ENCODE measurements at regions not wholly inside any gene's neighbourhood (a gene's known extent, or its start where the extent isn't known, plus 50 kb on each side); places are given as distances from the start of the nearest gene placed in this dataset.

GRCh38 chr6:143616741-143617140, 61.0 kb upstream of the PHACTR2 start:
- Histone ChIP-seq H3K27ac (no peak overlapping the region), H3K9me2 (ENCODE audit: insufficient read depth) (no peaks in the 10 kb centered on the region; the same call in 1 of the 2 replicates), H3K9ac (no peak overlapping the region), H3K4me2 (ENCODE audit: unreplicated experiment) (no peak overlapping the region), H2AFZ (no peak overlapping the region), H3K9me3 (ENCODE audit: low read depth) (no peaks in the 10 kb centered on the region), H3F3A (ENCODE audit: insufficient read depth) (peaks cover 4% of the 10 kb centered on the region), H3K27me3 (replicated peaks; ENCODE audit: insufficient read depth) (no peaks in the 10 kb centered on the region), H3K36me3 (ENCODE audit: low read depth) (no peaks in the 10 kb centered on the region), H3K79me2 (ENCODE audit: insufficient read depth) (no peaks in the 10 kb centered on the region), H3K4me3 (no peak overlapping the region), H4K20me1 (ENCODE audit: insufficient read depth) (no peaks in the 10 kb centered on the region), H3K4me1 (ENCODE audit: insufficient read depth) (peaks cover 9% of the 10 kb centered on the region)
- no peak for DNase-seq
- no peak for TF ChIP-seq EZH2phosphoT487 (IDR thresholded peaks at IDR 0.05; ENCODE audit: insufficient read depth, low read depth)
- TF ChIP-seq EZH2 (IDR thresholded peaks at IDR 0.05; ENCODE audit: insufficient read depth, poor library complexity, severe bottlenecking) = no peak
- in situ Hi-C loops (cut with MboI) = no loop called here
- WGBS, 2 experiments (ENCODE audit: low coverage in 1 of 2, low lambda C conversion rate in 2 of 2, missing lambda C conversion rate in 2 of 2) = 92 to 93% methylated on average over 7 of the region's 7 CpGs

- Histone ChIP-seq H3F3A (ENCODE audit: insufficient read depth) (no peaks in the 10 kb centered on the region), H3K9ac (no peak overlapping the region), H3K27ac (no peak overlapping the region), H3K4me2 (ENCODE audit: unreplicated experiment) (no peak overlapping the region), H3K9me2 (ENCODE audit: insufficient read depth) (no peaks in the 10 kb centered on the region), H4K20me1 (ENCODE audit: insufficient read depth) (no peaks in the 10 kb centered on the region), H2AFZ (no peak overlapping the region), H3K79me2 (ENCODE audit: insufficient read depth) (no peaks in the 10 kb centered on the region), H3K4me1 (ENCODE audit: insufficient read depth) (peaks cover 7% of the 10 kb centered on the region; the same call in 1 of the 2 replicates), H3K9me3 (ENCODE audit: low read depth) (no peaks in the 10 kb centered on the region), H3K27me3 (replicated peaks; ENCODE audit: insufficient read depth) (no peaks in the 10 kb centered on the region), H3K4me3 (no peak overlapping the region), H3K36me3 (ENCODE audit: low read depth) (no peaks in the 10 kb centered on the region)
- TF ChIP-seq EZH2 (IDR thresholded peaks at IDR 0.05; ENCODE audit: insufficient read depth, poor library complexity, severe bottlenecking) (no peak), EZH2phosphoT487 (IDR thresholded peaks at IDR 0.05; ENCODE audit: insufficient read depth, low read depth) (no peak)
- WGBS, 2 experiments (ENCODE audit: low coverage in 1 of 2, low lambda C conversion rate in 2 of 2, missing lambda C conversion rate in 2 of 2) = 90 to 96% methylated on average over 1 of the region's 1 CpG
- DNase-seq = no peak
- in situ Hi-C loops (cut with MboI) = no loop called here
Observed at GRCh38 chr6:143615785-143616184, 62.0 kb upstream of the PHACTR2 start.

GRCh38 chr6:143614235-143614634, 63.5 kb upstream of the PHACTR2 start:
- H2AFZ ChIP-seq = 0 out of 2 replicates have a peak overlapping the region, but pooled peaks have one; percentile 7

GRCh38 chr6:143613749-143614148, 64.0 kb upstream of the PHACTR2 start:
- in situ Hi-C loops (cut with MboI) = no loop called here
- no peak for DNase-seq

More at GRCh38 chr6:143614235-143614634, 63.5 kb upstream of the PHACTR2 start:
- peaks cover 3% of the 10 kb centered on the region for H3K4me1 ChIP-seq (ENCODE audit: insufficient read depth)
- no peak overlapping the region for H3K4me2 ChIP-seq (ENCODE audit: unreplicated experiment)
- no peaks in the 10 kb centered on the region for H4K20me1 ChIP-seq (ENCODE audit: insufficient read depth)
- no peaks in the 10 kb centered on the region for H3K36me3 ChIP-seq (ENCODE audit: low read depth)
- no peaks in the 10 kb centered on the region for H3K27me3 ChIP-seq (replicated peaks; ENCODE audit: insufficient read depth)
- no peak overlapping the region for H3K4me3 ChIP-seq
- no peaks in the 10 kb centered on the region for H3K9me2 ChIP-seq (ENCODE audit: insufficient read depth)
- H3K9me3 ChIP-seq (ENCODE audit: low read depth) = no peaks in the 10 kb centered on the region
- H3F3A ChIP-seq (ENCODE audit: insufficient read depth) = no peaks in the 10 kb centered on the region
- no peak overlapping the region for H3K27ac ChIP-seq
- 57 to 77% methylated on average over 1 of the region's 1 CpG for WGBS, 2 experiments (ENCODE audit: low coverage in 1 of 2, low lambda C conversion rate in 2 of 2, missing lambda C conversion rate in 2 of 2)
- TF ChIP-seq EZH2phosphoT487 (IDR thresholded peaks at IDR 0.05; ENCODE audit: insufficient read depth, low read depth) (no peak), EZH2 (IDR thresholded peaks at IDR 0.05; ENCODE audit: insufficient read depth, poor library complexity, severe bottlenecking) (no peak)
- no peaks in the 10 kb centered on the region for H3K79me2 ChIP-seq (ENCODE audit: insufficient read depth)
- DNase-seq = no peak
- H3K9ac ChIP-seq = no peak overlapping the region
- in situ Hi-C loops (cut with MboI) = no loop called here

DNA sequence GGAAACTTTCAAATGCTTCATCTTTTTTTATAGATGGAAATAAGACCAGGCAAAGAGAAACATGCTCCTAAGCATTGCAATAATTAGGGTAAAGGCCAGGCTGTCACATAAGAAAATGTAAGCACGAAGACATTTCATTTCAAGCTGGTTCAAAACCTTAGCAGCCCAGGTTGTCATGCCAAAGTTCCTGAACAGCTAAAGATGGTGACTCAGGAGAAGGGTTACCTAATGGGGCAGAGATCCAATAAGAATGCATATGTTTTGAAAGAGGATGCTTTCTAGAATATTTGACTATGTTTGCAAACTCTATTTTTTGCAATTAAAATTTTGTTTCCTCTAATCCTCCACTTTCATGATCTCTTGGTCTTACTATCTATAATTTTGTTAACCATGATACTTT, 65.6 kb upstream of the PHACTR2 start:
- in situ Hi-C loops (cut with MboI) = no loop called here
- peak; percentile 20 for DNase-seq
- H3K4me1 ChIP-seq (ENCODE audit: insufficient read depth) = peaks cover 3% of the 10 kb centered on the region

More at GRCh38 chr6:143613749-143614148, 64.0 kb upstream of the PHACTR2 start:
- TF ChIP-seq EZH2phosphoT487 (IDR thresholded peaks at IDR 0.05; ENCODE audit: insufficient read depth, low read depth) (no peak), EZH2 (IDR thresholded peaks at IDR 0.05; ENCODE audit: insufficient read depth, poor library complexity, severe bottlenecking) (no peak)
- Histone ChIP-seq H3K9me2 (ENCODE audit: insufficient read depth) (no peaks in the 10 kb centered on the region), H3F3A (ENCODE audit: insufficient read depth) (no peaks in the 10 kb centered on the region), H3K79me2 (ENCODE audit: insufficient read depth) (no peaks in the 10 kb centered on the region), H3K4me2 (ENCODE audit: unreplicated experiment) (no peak overlapping the region), H3K27ac (no peak overlapping the region), H3K9ac (no peak overlapping the region), H4K20me1 (ENCODE audit: insufficient read depth) (no peaks in the 10 kb centered on the region), H3K27me3 (replicated peaks; ENCODE audit: insufficient read depth) (no peaks in the 10 kb centered on the region), H3K9me3 (ENCODE audit: low read depth) (no peaks in the 10 kb centered on the region), H2AFZ (no peak overlapping the region), H3K36me3 (ENCODE audit: low read depth) (no peaks in the 10 kb centered on the region), H3K4me3 (no peak overlapping the region), H3K4me1 (ENCODE audit: insufficient read depth) (peaks cover 3% of the 10 kb centered on the region)
- 96% methylated on average over 5 of the region's 5 CpGs for WGBS, 2 experiments (ENCODE audit: low coverage in 1 of 2, low lambda C conversion rate in 2 of 2, missing lambda C conversion rate in 2 of 2)

More for the DNA sequence above, 65.6 kb upstream of the PHACTR2 start:
- H3K9ac ChIP-seq = no peak overlapping the region
- no peaks in the 10 kb centered on the region for H3K79me2 ChIP-seq (ENCODE audit: insufficient read depth)
- TF ChIP-seq EZH2phosphoT487 (IDR thresholded peaks at IDR 0.05; ENCODE audit: insufficient read depth, low read depth) (no peak), EZH2 (IDR thresholded peaks at IDR 0.05; ENCODE audit: insufficient read depth, poor library complexity, severe bottlenecking) (no peak)
- no peak overlapping the region for H3K27ac ChIP-seq
- H3F3A ChIP-seq (ENCODE audit: insufficient read depth) = no peaks in the 10 kb centered on the region
- no peaks in the 10 kb centered on the region for H3K36me3 ChIP-seq (ENCODE audit: low read depth)
- H3K9me2 ChIP-seq (ENCODE audit: insufficient read depth) = no peaks in the 10 kb centered on the region
- no peaks in the 10 kb centered on the region for H4K20me1 ChIP-seq (ENCODE audit: insufficient read depth)
- 93 to 97% methylated on average over 1 of the region's 1 CpG for WGBS, 2 experiments (ENCODE audit: low coverage in 1 of 2, low lambda C conversion rate in 2 of 2, missing lambda C conversion rate in 2 of 2)
- no peak overlapping the region for H3K4me2 ChIP-seq (ENCODE audit: unreplicated experiment)
- no peak overlapping the region for H3K4me3 ChIP-seq
- no peaks in the 10 kb centered on the region for H3K27me3 ChIP-seq (replicated peaks; ENCODE audit: insufficient read depth)
- no peak overlapping the region for H2AFZ ChIP-seq
- H3K9me3 ChIP-seq (ENCODE audit: low read depth) = no peaks in the 10 kb centered on the region
